ENCODE measurements at regions not wholly inside any gene's neighbourhood (a gene's known extent, or its start where the extent isn't known, plus 50 kb on each side); places are given as distances from the start of the nearest gene placed in this dataset.

- no peak for DNase-seq
Observed at GRCh38 chr16:26993963-26994362, 72.8 kb upstream of the C16orf82 start.

- DNase-seq: no peak
Observed at GRCh38 chr16:26995522-26995921, 71.2 kb upstream of the C16orf82 start.

GRCh38 chr16:27005386-27005785, 61.3 kb upstream of the C16orf82 start:
- no peak for DNase-seq

Measured in activated CD8-positive, alpha-beta memory T cell treated with anti-CD3 and anti-CD28 coated beads, Interleukin-2, amount 50 U/mL, for 48 hours (primary cell).